Activated effector memory CD4-positive, alpha-beta T cell treated with anti-CD3 and anti-CD28 coated beads, Interleukin-2, amount 50 U/mL, for 16 hours (primary cell): ENCODE measurements at regions not wholly inside any gene's neighbourhood (a gene's known extent, or its start where the extent isn't known, plus 50 kb on each side); places are given as distances from the start of the nearest gene placed in this dataset.
"Not testable (repeated sequence)": the region's sequence is repeated elsewhere in the genome, so short reads cannot be mapped to it uniquely, and the experiment has no call there.

ENCODE experiments used
- DNase-seq: peaks from one replicate; pipeline ENCODE4 v3.0.0-alpha.2; 2020

DNA sequence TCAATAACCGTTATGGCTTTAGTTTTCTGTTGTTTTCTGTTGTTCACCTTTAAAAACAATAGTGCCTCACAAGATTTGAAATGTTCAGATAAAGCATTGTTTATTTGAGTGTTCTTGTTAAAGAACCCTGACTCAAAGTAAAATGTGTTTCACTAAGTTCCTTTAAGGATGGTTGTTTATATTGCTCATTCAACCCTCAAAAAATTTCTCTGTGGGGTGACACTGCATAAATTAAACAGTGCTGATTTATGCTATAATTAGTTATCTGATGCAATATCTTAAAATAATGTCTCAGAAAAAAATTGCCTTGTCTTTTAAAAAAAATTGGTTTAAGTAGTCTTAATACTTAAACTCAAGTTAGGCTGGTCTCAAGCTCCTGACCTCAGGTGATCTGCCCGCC lies 775.1 kb downstream of the FLRT2 start:
- DNase-seq = no peak

DNA sequence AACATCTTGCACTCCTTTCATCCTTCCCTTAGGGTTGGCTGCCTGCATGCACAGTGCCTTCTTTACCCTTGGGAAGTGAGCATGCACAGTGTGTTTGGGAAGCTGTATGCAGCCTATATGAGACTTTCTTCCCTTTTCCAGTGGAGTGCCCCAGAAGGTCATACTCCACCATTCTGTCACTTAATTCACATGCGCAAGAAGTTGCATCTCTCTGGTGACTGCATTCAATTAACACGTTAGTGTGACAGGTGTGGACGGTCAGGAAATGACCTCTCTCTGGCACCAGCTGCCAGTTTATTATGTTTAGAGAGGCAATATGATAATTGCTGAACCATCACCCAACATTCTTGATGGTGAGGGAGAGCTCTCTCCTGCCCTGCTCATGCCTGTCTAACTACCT lies 770.0 kb downstream of the FLRT2 start:
- DNase-seq = no peak

- no peak for DNase-seq
Observed at GRCh38 chr14:86296173-86296572, 766.2 kb downstream of the FLRT2 start.

- DNase-seq = no peak
Observed at GRCh38 chr14:86288336-86288735, 758.4 kb downstream of the FLRT2 start.

DNA sequence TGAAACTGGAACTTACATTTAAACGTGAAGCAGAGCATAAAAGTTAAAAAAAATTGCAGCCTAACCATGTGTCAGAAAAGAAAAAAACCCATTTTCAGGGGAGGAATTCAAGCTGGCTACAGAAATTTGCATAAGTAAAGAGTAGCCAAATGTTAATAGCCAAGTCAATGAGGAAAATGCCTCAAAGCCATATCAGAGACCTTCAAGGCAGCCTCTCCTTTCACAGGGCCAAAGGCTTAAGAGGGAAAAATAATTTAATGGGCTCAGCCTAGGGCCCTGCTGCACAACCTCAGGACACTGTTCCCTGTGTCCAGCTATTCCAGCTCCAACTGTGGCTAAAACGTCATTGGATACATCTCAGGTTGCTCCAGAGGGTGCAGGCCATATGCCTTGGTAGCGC lies 749.5 kb downstream of the FLRT2 start:
- DNase-seq = no peak

- no peak for DNase-seq
Observed at GRCh38 chr14:86257973-86258372, 728.0 kb downstream of the FLRT2 start.

DNA sequence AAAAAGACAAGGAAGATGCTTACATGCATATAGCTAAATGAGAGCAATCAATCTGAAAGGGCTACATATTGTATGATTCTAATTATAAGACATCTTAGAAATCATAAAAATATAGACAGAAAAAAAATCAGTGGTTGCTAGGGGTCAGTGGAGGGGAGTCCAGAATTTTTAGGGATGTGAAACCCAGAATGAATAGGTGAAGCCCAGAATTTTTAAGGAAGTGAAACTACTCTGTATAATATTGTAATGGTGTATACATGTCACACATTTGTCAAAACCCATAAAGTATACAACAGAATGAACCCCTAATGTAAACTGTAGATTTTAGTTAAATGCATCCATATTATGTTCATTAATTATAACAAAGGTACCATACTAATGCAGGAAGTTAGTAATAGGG lies 713.2 kb downstream of the FLRT2 start:
- no peak for DNase-seq

GRCh38 chr14:86237733-86238132 lies 707.8 kb downstream of the FLRT2 start:
- no peak for DNase-seq

DNA sequence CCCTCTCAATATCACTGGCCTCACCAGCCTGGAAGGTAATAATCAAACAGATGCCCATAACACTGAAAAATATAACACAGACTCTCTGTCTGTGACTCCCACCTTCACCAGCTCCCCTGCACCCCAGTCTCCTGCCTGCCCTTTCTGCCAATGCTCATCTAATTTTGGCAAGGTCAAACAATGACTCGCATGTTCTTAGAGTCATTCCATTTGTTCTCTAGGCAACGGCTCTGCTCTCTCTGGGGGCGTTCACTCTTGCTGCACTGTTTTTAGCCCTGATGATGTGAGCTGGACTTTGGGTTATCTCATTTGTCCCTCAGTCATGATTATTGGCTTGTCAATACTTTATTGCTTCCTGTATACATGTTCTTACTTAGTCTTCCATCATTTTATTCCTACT lies 691.8 kb downstream of the FLRT2 start:
- DNase-seq = no peak

DNA sequence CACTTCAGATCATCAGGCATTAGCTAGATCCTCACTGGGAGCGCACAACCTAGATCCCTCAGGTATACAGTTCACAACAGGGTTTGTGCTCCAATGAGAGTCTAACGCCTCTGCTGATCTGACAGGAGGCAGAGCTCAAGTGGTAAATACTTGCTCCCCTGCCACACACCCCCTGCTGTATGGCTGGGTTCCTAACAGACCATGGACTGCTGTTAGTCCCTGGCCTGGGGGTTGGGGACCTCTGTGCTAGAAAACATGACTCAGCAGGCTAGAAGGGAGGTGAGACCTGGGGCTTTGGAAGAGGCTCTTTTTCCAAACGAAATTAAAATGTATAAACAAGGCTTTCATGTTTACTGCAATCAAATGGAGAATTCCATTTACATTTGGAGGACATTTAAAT lies 691.1 kb downstream of the FLRT2 start:
- DNase-seq = no peak

GRCh38 chr14:86217523-86217922 lies 687.6 kb downstream of the FLRT2 start:
- no peak for DNase-seq

- no peak for DNase-seq
Observed at GRCh38 chr14:86203843-86204242, 673.9 kb downstream of the FLRT2 start.

- no peak for DNase-seq
Observed at GRCh38 chr14:86196471-86196870, 666.5 kb downstream of the FLRT2 start.

- DNase-seq = no peak
Observed at GRCh38 chr14:86193756-86194155, 663.8 kb downstream of the FLRT2 start.

- DNase-seq = no peak
Observed at GRCh38 chr14:86179980-86180379, 650.0 kb downstream of the FLRT2 start.

DNA sequence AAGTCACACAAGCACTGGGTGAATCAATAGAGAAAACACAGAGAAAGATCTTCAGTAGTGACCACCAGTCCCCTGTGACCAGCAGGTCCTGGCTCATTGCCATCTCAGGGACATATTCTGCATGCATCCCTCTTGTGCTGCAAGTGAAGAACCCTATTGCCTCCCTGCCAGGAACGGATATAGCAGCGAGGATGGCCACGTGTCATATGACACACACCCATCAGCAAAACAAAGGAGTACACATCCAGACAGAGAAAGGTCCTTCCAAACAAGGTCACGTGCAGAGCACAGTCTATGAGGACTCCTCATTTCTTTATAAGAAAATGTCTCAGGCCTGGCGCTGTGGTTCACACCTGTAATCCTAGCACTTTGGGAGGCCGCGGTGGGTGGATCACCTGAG lies 638.4 kb downstream of the FLRT2 start:
- DNase-seq = no peak

DNA sequence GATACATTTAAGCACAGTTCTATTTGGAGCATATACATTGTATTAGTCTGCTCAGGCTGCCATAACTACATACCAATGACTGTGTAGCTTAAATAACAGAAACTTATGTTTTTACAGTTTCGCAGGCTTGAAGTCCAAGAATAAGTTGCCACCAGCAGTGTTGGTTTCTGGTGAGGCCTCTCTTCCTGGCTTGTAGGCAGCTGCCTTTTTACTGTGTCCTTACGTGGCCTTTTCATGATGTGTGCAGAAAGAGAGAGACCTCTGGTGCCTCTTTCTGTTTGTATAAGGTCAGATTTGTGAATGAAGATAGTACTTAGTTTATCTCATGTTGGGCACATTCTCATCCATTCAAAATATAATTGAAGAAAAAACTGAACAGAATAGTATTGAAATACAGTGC lies 636.6 kb downstream of the FLRT2 start:
- no peak for DNase-seq

DNA sequence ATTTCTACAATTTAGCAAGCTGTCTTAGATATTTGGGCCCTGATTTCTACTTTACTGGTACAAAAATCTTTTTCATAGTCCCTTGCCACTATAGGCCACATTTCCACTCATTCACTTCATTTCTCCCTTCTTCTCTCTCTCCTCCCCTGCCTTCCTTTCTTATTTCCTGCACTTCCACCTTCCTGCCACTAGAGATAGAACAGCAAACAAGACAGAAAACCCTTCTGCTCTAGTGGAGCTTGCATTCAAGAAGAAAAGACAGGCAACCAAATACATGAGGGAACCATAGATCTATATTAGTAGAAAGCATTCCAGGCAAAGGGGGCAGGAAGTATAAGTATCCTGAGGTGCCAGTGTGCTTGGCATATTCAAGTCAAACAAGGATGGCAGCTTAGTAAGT lies 623.5 kb downstream of the FLRT2 start:
- DNase-seq = no peak

DNA sequence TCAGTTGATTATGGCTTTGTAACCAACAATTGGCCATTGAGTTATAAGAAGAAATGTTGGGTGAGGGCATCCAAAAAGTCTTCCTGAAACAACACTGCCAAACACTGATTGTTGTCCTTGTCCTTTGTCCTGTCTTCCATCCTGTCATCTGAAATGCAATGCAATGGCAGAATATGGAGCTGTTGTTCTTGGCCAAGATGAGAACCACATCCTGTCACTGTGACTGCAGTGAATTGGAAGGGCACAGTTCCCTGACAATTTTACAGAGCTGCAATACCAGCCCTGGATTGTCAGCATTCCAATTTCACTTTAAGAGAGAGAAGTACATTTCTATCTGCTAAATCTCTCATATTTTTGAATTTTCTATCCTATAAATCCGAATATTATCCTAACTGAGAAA lies 613.3 kb downstream of the FLRT2 start:
- no peak for DNase-seq

GRCh38 chr14:86141966-86142365 lies 612.0 kb downstream of the FLRT2 start:
- no peak for DNase-seq

DNA sequence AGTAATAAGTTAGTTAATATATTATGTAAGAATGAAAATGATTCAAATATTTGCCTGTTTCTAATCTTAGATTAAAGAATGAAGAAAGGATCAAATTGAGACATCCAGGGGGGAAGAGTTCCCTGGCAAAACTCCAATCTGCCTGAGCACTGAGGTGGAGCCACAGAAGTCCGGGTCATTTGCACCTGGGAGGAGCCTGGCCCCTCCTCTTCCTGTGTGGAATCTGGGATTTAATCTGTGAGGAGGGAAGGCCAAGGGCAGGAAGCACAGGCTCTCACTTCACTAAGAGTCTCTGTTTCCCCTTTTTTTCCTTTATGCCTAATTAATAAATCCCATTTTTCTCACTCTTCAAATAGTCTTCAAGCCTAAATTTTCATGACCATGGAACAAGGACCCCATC lies 599.5 kb downstream of the FLRT2 start:
- no peak for DNase-seq

DNA sequence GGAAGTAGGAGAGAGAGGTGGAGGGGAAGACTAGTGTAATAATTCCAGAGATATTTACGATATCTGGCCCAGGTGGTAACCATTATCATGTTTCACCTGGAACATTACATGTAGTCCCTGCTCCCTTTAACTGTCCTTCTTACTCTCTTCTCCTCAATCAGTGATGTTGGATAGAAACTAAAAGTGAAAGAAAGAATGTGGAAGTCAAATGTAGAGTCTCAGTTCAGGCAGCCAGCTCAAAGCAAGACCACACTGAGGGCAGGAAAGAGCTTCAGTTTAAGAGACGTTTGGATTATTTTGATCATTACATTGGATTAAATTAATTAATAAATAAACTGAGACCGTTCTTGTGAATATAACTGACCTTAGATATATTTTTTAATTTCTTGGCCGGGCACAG lies 594.4 kb downstream of the FLRT2 start:
- DNase-seq = no peak

DNA sequence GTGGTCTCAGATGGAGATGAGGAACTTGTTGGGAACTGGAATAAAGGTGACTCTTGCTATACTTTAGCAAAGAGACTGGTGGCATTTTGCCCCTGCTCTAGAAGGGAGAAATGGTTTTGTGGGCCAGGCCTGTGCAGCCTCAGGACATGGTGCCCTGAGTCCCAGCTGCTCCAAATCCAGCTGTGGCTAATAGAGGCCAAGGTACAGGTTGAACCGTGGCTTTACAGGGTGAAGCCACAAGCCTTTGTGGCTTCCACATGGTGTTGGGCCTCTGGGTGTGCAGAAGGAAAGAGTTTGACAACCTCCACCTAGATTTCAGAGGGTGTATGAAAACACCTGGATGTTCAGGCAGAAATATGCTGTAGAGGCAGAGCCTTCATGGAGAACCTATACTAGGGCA lies 586.0 kb downstream of the FLRT2 start:
- DNase-seq = no peak

DNA sequence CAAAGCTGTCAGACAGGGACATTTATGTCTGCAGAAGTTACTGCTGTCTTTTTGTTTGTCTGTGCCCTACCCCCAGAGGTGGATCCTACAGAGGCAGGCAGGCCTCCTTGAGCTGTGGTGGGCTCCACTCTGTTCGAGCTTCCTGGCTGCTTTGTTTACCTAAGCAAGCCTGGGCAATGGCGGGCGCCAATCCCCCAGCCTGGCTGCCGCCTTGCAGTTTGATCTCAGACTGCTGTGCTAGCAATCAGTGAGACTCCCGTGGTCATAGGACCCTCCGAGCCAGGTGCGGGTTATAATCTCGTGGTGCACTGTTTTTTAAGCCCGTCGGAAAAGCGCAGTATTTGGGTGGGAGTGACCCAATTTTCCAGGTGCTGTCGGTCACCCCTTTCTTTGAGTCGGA lies 580.9 kb downstream of the FLRT2 start:
- not testable (repeated sequence) for DNase-seq

GRCh38 chr14:86104691-86105265 lies 574.8 kb downstream of the FLRT2 start:
- no peak for DNase-seq

DNA sequence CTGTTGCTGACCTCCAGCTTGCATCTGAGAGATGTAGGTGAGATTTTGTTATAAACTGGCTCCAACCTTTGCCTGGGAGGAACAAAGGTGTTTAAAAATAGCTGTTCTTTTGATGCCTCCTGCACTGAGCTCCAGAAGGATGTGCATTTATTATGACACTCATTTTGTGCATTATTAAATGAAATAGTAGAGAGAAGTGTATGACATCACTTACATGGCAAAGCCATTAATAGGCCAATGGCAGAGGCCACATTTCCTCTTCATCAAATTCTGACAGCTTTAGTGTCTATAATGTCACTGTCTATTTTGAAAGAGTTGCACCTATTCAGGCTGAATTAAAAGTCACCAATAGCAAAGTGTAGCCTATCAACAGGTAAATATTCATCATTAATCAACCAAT lies 564.6 kb downstream of the FLRT2 start:
- no peak for DNase-seq
